GM12864 (cell line): ENCODE measurements at regions not wholly inside any gene's neighbourhood (a gene's known extent, or its start where the extent isn't known, plus 50 kb on each side); places are given as distances from the start of the nearest gene placed in this dataset.

Experiments
- DNase-seq: peaks from one replicate; pipeline ENCODE4 v3.0.0-alpha.2; 2011; ENCODE audit warnings: low read depth
- H3K4me3 ChIP-seq: 2 replicates; pipeline ENCODE4 v1.5.1; 2011; ENCODE audit warnings: mild to moderate bottlenecking, low read depth, low read length, control low read depth
- CTCF ChIP-seq: IDR thresholded peaks from 2 replicates; pipeline ENCODE4 v1.5.1; 2011; ENCODE audit warnings: low read depth, mild to moderate bottlenecking, moderate library complexity, low read length, control low read depth, inconsistent platforms; ENCODE audit errors: missing control alignments

GRCh38 chr13:44088991-44089413 is 209.3 kb downstream of the LACC1 start:
- no peak for DNase-seq
- TF ChIP-seq CTCF, result no peak
- H3K4me3 ChIP-seq, result no peak overlapping the region

- no peak for TF ChIP-seq CTCF
- DNase-seq, result no peak
- no peak overlapping the region for H3K4me3 ChIP-seq
These were observed 209.7 kb downstream of the LACC1 start for GRCh38 chr13:44089452-44089851.

GRCh38 chr13:44092078-44092970 is 212.6 kb downstream of the LACC1 start:
- no peak for TF ChIP-seq CTCF
- no peak for DNase-seq
- H3K4me3 ChIP-seq, result no peak overlapping the region

GRCh38 chr13:44093607-44094564 is 214.2 kb downstream of the LACC1 start:
- no peak for DNase-seq
- TF ChIP-seq CTCF, result no peak
- H3K4me3 ChIP-seq, result no peak overlapping the region

GRCh38 chr13:44096901-44097300 is 217.2 kb downstream of the LACC1 start:
- TF ChIP-seq CTCF, result no peak
- no peak overlapping the region for H3K4me3 ChIP-seq
- no peak for DNase-seq

- no peak for DNase-seq
- H3K4me3 ChIP-seq, result no peak overlapping the region
- no peak for TF ChIP-seq CTCF
These were observed 218.9 kb downstream of the LACC1 start for GRCh38 chr13:44098559-44098958.
